ENCODE measurements at regions not wholly inside any gene's neighbourhood (a gene's known extent, or its start where the extent isn't known, plus 50 kb on each side); places are given as distances from the start of the nearest gene placed in this dataset.
A peak's percentile ranks its signal among the peaks of the same experiment; 100 is the strongest.

GRCh38 chr13:34278780-34279179, 460.8 kb downstream of the RFC3 start:
- Mint-ChIP-seq H3K36me3 (no peaks in the 10 kb centered on the region), H3K27ac (no peak overlapping the region), H3K9me3 (no peaks in the 10 kb centered on the region), H3K4me1 (ENCODE audit: unreplicated experiment) (no peaks in the 10 kb centered on the region), H3K27me3 (no peaks in the 10 kb centered on the region), H3K4me3 (no peak overlapping the region)
- no peak for DNase-seq (ENCODE audit: extremely low spot score, unreplicated experiment)
- TF ChIP-seq CTCF (conservative IDR thresholded peaks at IDR 0.05): no peak

- Mint-ChIP-seq H3K27me3 (no peaks in the 10 kb centered on the region), H3K27ac (no peak overlapping the region), H3K9me3 (no peaks in the 10 kb centered on the region), H3K4me1 (ENCODE audit: unreplicated experiment) (no peaks in the 10 kb centered on the region), H3K36me3 (no peaks in the 10 kb centered on the region), H3K4me3 (no peak overlapping the region)
- TF ChIP-seq CTCF (conservative IDR thresholded peaks at IDR 0.05): no peak
- DNase-seq (ENCODE audit: extremely low spot score, unreplicated experiment): no peak
Measured at GRCh38 chr13:34290661-34291060, 472.7 kb downstream of the RFC3 start.

GRCh38 chr13:34294483-34295129, 476.7 kb downstream of the RFC3 start:
- TF ChIP-seq CTCF (conservative IDR thresholded peaks at IDR 0.05): no peak
- DNase-seq (ENCODE audit: extremely low spot score, unreplicated experiment): no peak
- Mint-ChIP-seq H3K9me3 (no peaks in the 10 kb centered on the region), H3K27me3 (no peaks in the 10 kb centered on the region), H3K27ac (no peak overlapping the region), H3K36me3 (no peaks in the 10 kb centered on the region), H3K4me1 (ENCODE audit: unreplicated experiment) (no peaks in the 10 kb centered on the region), H3K4me3 (no peak overlapping the region)

GRCh38 chr13:34300559-34300958, 482.6 kb downstream of the RFC3 start:
- H3K4me1 Mint-ChIP-seq (ENCODE audit: unreplicated experiment): no peaks in the 10 kb centered on the region
- H3K4me3 Mint-ChIP-seq: peak overlapping the region; percentile 7
- no peaks in the 10 kb centered on the region for H3K36me3 Mint-ChIP-seq
- no peak for DNase-seq (ENCODE audit: extremely low spot score, unreplicated experiment)
- H3K27me3 Mint-ChIP-seq: no peaks in the 10 kb centered on the region
- no peak overlapping the region for H3K27ac Mint-ChIP-seq
- TF ChIP-seq CTCF (conservative IDR thresholded peaks at IDR 0.05): no peak
- H3K9me3 Mint-ChIP-seq: no peaks in the 10 kb centered on the region

- H3K4me3 Mint-ChIP-seq: no peak overlapping the region
- no peak for TF ChIP-seq CTCF (conservative IDR thresholded peaks at IDR 0.05)
- H3K36me3 Mint-ChIP-seq: no peaks in the 10 kb centered on the region
- no peaks in the 10 kb centered on the region for H3K4me1 Mint-ChIP-seq (ENCODE audit: unreplicated experiment)
- H3K9me3 Mint-ChIP-seq: no peaks in the 10 kb centered on the region
- peaks cover 3% of the 10 kb centered on the region for H3K27me3 Mint-ChIP-seq
- H3K27ac Mint-ChIP-seq: no peak overlapping the region
- DNase-seq (ENCODE audit: extremely low spot score, unreplicated experiment): no peak
Measured at GRCh38 chr13:34302596-34302995, 484.6 kb downstream of the RFC3 start.

- no peak for DNase-seq (ENCODE audit: extremely low spot score, unreplicated experiment)
- Mint-ChIP-seq H3K4me1 (ENCODE audit: unreplicated experiment) (no peaks in the 10 kb centered on the region), H3K27me3 (peaks cover 3% of the 10 kb centered on the region), H3K36me3 (no peaks in the 10 kb centered on the region), H3K4me3 (no peak overlapping the region), H3K27ac (no peak overlapping the region), H3K9me3 (no peaks in the 10 kb centered on the region)
- no peak for TF ChIP-seq CTCF (conservative IDR thresholded peaks at IDR 0.05)
Measured at GRCh38 chr13:34303346-34303745, 485.4 kb downstream of the RFC3 start.
